SK-N-SH (cell line): ENCODE measurements at regions not wholly inside any gene's neighbourhood (a gene's known extent, or its start where the extent isn't known, plus 50 kb on each side); places are given as distances from the start of the nearest gene placed in this dataset.
A peak's percentile ranks its signal among the peaks of the same experiment; 100 is the strongest.

Experiments
- CTCF ChIA-PET: fragments of 300-600, 350-600 bp; formaldehyde crosslinking; extraction: SDS; loops from one replicate; lab custom pipeline; 2021; lab: Yijun Ruan, JAX
- POLR2A ChIA-PET: fragments of 350-600 bp; sonication (Branson Sonifier 250); formaldehyde crosslinking; extraction: SDS; loops from one replicate; lab custom pipeline; 2020; ENCODE audit warnings: antibody characterized with exemption, inconsistent platforms; lab: Yijun Ruan, JAX
- DNase-seq: peaks from one replicate; pipeline ENCODE4 v3.0.0; 2012
- H2AFZ ChIP-seq: fragments of 200-600 bp; sonication (generic); 2 replicates; pipeline ENCODE4 v1.8.1; 2016; ENCODE audit warnings: antibody characterized with exemption, mild to moderate bottlenecking, low read depth
- H3F3A ChIP-seq: fragments of 200-600 bp; sonication (generic); replicated peaks from 2 replicates; pipeline ENCODE3; 2016; ENCODE audit warnings: antibody characterized with exemption, mild to moderate bottlenecking; ENCODE audit not compliant: insufficient read depth
- H3K27ac ChIP-seq, 2 experiments: fragments of 200-500 bp in 1 of 2; fragments of 200-600 bp in 1 of 2; sonication (Bioruptor generic) in 1 of 2; sonication (generic), shearing (Covaris generic) in 1 of 2; 2 replicates each; pipeline versions ENCODE4 v1.5.1 to v1.6.1; 2014 to 2016; ENCODE audit warnings: low read depth in 2 of 2, inconsistent platforms in 1 of 2, low read length in 1 of 2, mild to moderate bottlenecking in 1 of 2, mixed read lengths in 1 of 2
- H3K27me3 ChIP-seq: fragments of 200-600 bp; sonication (generic), shearing (Covaris generic); 2 replicates; pipeline ENCODE4 v1.6.1; 2016; ENCODE audit warnings: mixed run types; ENCODE audit not compliant: insufficient read depth
- H3K36me3 ChIP-seq, 2 experiments: fragments of 200-500 bp in 1 of 2; fragments of 200-600 bp in 1 of 2; sonication (Bioruptor generic) in 1 of 2; sonication (generic) in 1 of 2; replicated peaks in 1 of 2; 2 replicates each; pipeline versions ENCODE3 to v1.5.1; 2014 to 2016; ENCODE audit warnings: low read length in 1 of 2, mild to moderate bottlenecking in 1 of 2; ENCODE audit not compliant: insufficient read depth in 2 of 2, control insufficient read depth in 1 of 2
- H3K4me1 ChIP-seq, 2 experiments: fragments of 200-500 bp in 1 of 2; fragments of 200-600 bp in 1 of 2; sonication (Bioruptor generic) in 1 of 2; sonication (generic), shearing (Covaris generic) in 1 of 2; 2 replicates each; pipeline versions ENCODE4 v1.5.1 to v1.6.1; 2014 to 2016; ENCODE audit warnings: low read depth in 1 of 2, low read length in 1 of 2, mixed run types in 1 of 2; ENCODE audit not compliant: insufficient read depth in 2 of 2, control insufficient read depth in 1 of 2
- H3K4me2 ChIP-seq: fragments of 200-600 bp; sonication (generic), shearing (Covaris generic); 2 replicates; pipeline ENCODE4 v1.6.1; 2017; ENCODE audit warnings: mixed run types
- H3K4me3 ChIP-seq, 2 experiments: fragments of 200-500 bp in 1 of 2; fragments of 200-600 bp in 1 of 2; sonication (Bioruptor generic) in 1 of 2; sonication (generic), shearing (Covaris generic) in 1 of 2; 2 replicates each; pipeline versions ENCODE4 v1.5.1 to v1.8.1; 2014 to 2016; ENCODE audit warnings: low read depth in 2 of 2, inconsistent platforms in 1 of 2, low read length in 1 of 2, mild to moderate bottlenecking in 1 of 2, mixed read lengths in 1 of 2, moderate library complexity in 1 of 2
- H3K79me2 ChIP-seq: fragments of 200-600 bp; sonication (generic); 2 replicates; pipeline ENCODE4 v1.8.1; 2017; ENCODE audit warnings: mild to moderate bottlenecking; ENCODE audit not compliant: insufficient read depth
- H3K9ac ChIP-seq: fragments of 200-600 bp; sonication (generic); 2 replicates; pipeline ENCODE4 v1.6.1; 2017; ENCODE audit warnings: mixed run types
- H3K9me2 ChIP-seq: fragments of 200-600 bp; sonication (generic); 2 replicates; pipeline ENCODE4 v1.6.1; 2017; ENCODE audit warnings: mixed run types
- H3K9me3 ChIP-seq: fragments of 200-600 bp; sonication (generic); 2 replicates; pipeline ENCODE4 v1.6.1; 2017; ENCODE audit warnings: mixed run types, mild to moderate bottlenecking, moderate library complexity
- H4K20me1 ChIP-seq: fragments of 200-600 bp; sonication (generic); 2 replicates; pipeline ENCODE4 v1.6.1; 2017; ENCODE audit warnings: mild to moderate bottlenecking, mixed run types; ENCODE audit not compliant: insufficient read depth
- CHD2 ChIP-seq: fragments of 150-350 bp; IDR thresholded peaks from 2 replicates; pipeline ENCODE4 v1.6.1; 2018; ENCODE audit warnings: low read length; ENCODE audit not compliant: partially characterized antibody
- CTCF ChIP-seq: fragments of 200-600 bp; sonication (generic); IDR thresholded peaks from 2 replicates; pipeline ENCODE4 v1.6.1; 2017; ENCODE audit warnings: antibody characterized with exemption, mild to moderate bottlenecking, moderate library complexity
- EZH2phosphoT487 ChIP-seq: fragments of 200-600 bp; sonication (generic); IDR thresholded peaks from 2 replicates; pipeline ENCODE4 v1.6.1; 2017; ENCODE audit warnings: low read depth, mixed run types, mild to moderate bottlenecking, antibody characterized with exemption, moderate library complexity, borderline replicate concordance
- FOXJ3 ChIP-seq: sonication (generic); formaldehyde crosslinking; IDR thresholded peaks from 2 replicates; pipeline ENCODE4 v1.5.1; 2020; ENCODE audit warnings: mild to moderate bottlenecking, missing genetic modification reagents
- FOXM1 ChIP-seq: IDR thresholded peaks from 2 replicates; pipeline ENCODE4 v1.4.0; 2012; ENCODE audit warnings: low read depth, mild to moderate bottlenecking
- GABPA ChIP-seq: IDR thresholded peaks from 2 replicates; pipeline ENCODE4 v1.4.0; 2012; ENCODE audit warnings: low read depth, mild to moderate bottlenecking
- MEF2A ChIP-seq: IDR thresholded peaks from 2 replicates; pipeline ENCODE4 v1.4.0; 2012; ENCODE audit warnings: low read depth, borderline replicate concordance
- MXI1 ChIP-seq: IDR thresholded peaks from 2 replicates; pipeline ENCODE4 v1.6.1; 2012; ENCODE audit warnings: mild to moderate bottlenecking, low read depth, low read length, improper control_type of control experiment
- NRF1 ChIP-seq: IDR thresholded peaks from 2 replicates; pipeline ENCODE4 v1.6.1; 2012; ENCODE audit warnings: low read depth, mild to moderate bottlenecking, low read length
- RXRA ChIP-seq: IDR thresholded peaks from 2 replicates; pipeline ENCODE4 v1.4.0; 2012; ENCODE audit warnings: low read depth, mild to moderate bottlenecking, borderline replicate concordance
- TAF1 ChIP-seq: IDR thresholded peaks from 2 replicates; pipeline ENCODE4 v1.6.1; 2012; ENCODE audit warnings: low read depth, mild to moderate bottlenecking, low read length, moderate library complexity, borderline replicate concordance
- YY1 ChIP-seq: IDR thresholded peaks from 2 replicates; pipeline ENCODE4 v1.4.0; 2012; ENCODE audit warnings: low read depth, mild to moderate bottlenecking
- WGBS: methylation state at CpG from one replicate; pipeline ENCODE4 v1.1.6; 2017; ENCODE audit warnings: low lambda C conversion rate; 5-methylcytosine and 5-hydroxymethylcytosine counted together

- no peak for TF ChIP-seq FOXM1
- TF ChIP-seq MXI1 = no peak
- TF ChIP-seq NRF1 = no peak
- TF ChIP-seq YY1 = no peak
- TF ChIP-seq FOXJ3 (CRISPR knock-in tag) = no peak
- no peak for TF ChIP-seq EZH2phosphoT487
- no peak for TF ChIP-seq TAF1
- no peak for TF ChIP-seq MEF2A
- no peak overlapping the region for H3K27ac ChIP-seq
These were observed 266.9 kb upstream of the GULP1 start for GRCh38 chr2:188024811-188025210.

GRCh38 chr2:188028739-188029138 lies 262.9 kb upstream of the GULP1 start:
- no peaks in the 10 kb centered on the region for H3K9me3 ChIP-seq
- H2AFZ ChIP-seq = no peak overlapping the region
- no peak overlapping the region for H3K4me3 ChIP-seq
- no peaks in the 10 kb centered on the region for H3K27me3 ChIP-seq
- no peaks in the 10 kb centered on the region for H3F3A ChIP-seq
- H3K4me2 ChIP-seq = no peak overlapping the region
- no peaks in the 10 kb centered on the region for H3K79me2 ChIP-seq
- WGBS = 67% methylated on average over 4 of the region's 4 CpGs
- DNase-seq = no peak
- H3K36me3 ChIP-seq = no peaks in the 10 kb centered on the region
- peaks cover 4% of the 10 kb centered on the region; the same call in 1 of the 2 replicates for H3K9me2 ChIP-seq
- TF ChIP-seq GABPA (no peak), NRF1 (no peak), CHD2 (no peak), CTCF (no peak), EZH2phosphoT487 (no peak), RXRA (no peak)
- no peaks in the 10 kb centered on the region for H4K20me1 ChIP-seq
- H3K4me1 ChIP-seq = peaks cover 0 to 6% of the 10 kb centered on the region in 2 experiments; a peak in 1 of 4 replicates
- CTCF ChIA-PET = no interaction called here
- POLR2A ChIA-PET = no interaction called here
- no peak overlapping the region for H3K27ac ChIP-seq
- no peak overlapping the region for H3K9ac ChIP-seq

More at GRCh38 chr2:188024811-188025210, 266.9 kb upstream of the GULP1 start:
- ChIA-PET CTCF (no interaction called here), POLR2A (no interaction called here)
- H3K4me1 ChIP-seq = peaks cover 0 to 6% of the 10 kb centered on the region in 2 experiments; a peak in 2 of 4 replicates
- no peaks in the 10 kb centered on the region for H4K20me1 ChIP-seq
- H3K36me3 ChIP-seq = no peaks in the 10 kb centered on the region
- H3K9me3 ChIP-seq = no peaks in the 10 kb centered on the region
- no peaks in the 10 kb centered on the region for H3F3A ChIP-seq
- no peaks in the 10 kb centered on the region for H3K27me3 ChIP-seq
- peak overlapping the region; percentile 35; the same call in 1 of the 2 replicates for H2AFZ ChIP-seq
- 76% methylated on average over 1 of the region's 1 CpG for WGBS
- no peak overlapping the region for H3K4me3 ChIP-seq
- H3K4me2 ChIP-seq = no peak overlapping the region
- H3K79me2 ChIP-seq = no peaks in the 10 kb centered on the region
- H3K9ac ChIP-seq = no peak overlapping the region
- no peak for DNase-seq
- peaks cover under 1% of the 10 kb centered on the region; the same call in 1 of the 2 replicates for H3K9me2 ChIP-seq
